DMS 273 (cell line): ENCODE measurements at regions not wholly inside any gene's neighbourhood (a gene's known extent, or its start where the extent isn't known, plus 50 kb on each side); places are given as distances from the start of the nearest gene placed in this dataset.

Source experiments
- DNase-seq: peaks from one replicate; lab custom pipeline; 2025; ENCODE audit not compliant: unreplicated experiment; lab: John Stamatoyannopoulos, UW

DNA sequence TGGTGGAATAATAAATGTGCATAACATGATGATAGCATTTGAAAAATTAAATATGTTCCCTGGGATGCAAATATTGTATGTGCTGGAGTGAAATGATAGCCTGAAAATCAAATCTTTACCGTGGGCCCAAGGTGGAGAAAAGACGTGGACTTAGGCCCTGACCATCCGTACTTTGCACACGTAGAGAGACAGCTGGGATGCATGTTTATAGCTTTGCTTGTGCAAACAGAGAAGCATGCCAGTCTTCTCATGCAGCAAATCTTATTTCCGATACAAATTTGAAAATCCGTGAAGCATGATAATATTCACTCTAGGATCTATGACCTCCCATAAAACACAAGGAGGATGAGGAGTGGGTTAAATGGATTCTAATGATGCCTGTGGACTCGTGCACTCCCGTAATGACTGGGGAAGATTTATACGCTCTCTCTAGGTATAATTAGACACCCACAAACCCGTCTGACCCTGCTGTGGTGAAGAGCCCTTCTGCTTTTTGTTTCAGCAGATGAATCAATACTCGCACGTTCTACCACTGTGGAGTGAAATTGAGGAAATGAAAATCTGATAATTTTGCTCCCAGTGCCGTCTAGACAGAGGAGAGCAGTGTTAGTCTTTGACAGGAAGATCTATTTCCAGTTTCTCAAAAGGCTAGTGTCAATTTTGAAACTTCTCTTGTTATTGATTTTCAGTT lies 810.3 kb upstream of the SALL3 start:
- DNase-seq = no peak

DNA sequence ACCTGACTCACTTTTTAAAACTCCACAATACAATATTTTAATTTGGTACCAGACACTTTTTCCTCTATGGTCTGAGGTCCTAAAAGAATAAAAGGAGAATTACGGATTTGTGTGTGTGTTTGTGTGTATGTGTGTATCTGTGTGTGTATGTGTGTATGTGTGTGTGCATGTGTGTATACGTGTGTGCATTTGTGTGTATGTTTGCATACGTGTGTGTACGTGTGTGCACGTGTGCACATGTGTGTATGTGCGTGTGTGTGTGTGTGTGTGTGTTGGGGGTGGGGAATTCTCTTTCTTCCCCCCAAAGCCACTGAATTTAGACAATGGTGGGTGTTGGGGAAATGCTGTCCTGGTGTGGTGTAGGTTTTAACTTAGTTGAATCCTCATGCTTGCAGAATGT lies 807.7 kb upstream of the SALL3 start:
- DNase-seq = no peak

DNA sequence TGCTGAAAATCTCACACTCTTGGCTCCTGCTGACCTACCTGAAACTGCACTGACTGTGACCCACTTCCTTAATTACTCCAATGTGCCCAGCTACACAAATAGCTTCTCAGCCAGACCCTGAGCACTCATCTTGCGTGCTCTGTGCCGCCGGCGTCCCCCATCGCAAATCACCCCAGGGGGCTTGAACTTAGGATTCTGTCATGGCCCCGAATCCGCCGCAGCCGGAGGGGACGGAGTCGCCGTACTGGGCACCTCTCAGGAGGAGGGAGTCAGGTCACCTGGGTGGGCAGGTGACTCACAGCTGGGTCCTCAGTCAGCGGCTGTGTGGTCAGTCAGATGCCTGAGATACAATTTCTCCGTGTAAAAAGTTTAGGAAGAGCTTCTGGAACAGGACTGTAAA lies 804.9 kb upstream of the SALL3 start:
- DNase-seq = no peak

DNA sequence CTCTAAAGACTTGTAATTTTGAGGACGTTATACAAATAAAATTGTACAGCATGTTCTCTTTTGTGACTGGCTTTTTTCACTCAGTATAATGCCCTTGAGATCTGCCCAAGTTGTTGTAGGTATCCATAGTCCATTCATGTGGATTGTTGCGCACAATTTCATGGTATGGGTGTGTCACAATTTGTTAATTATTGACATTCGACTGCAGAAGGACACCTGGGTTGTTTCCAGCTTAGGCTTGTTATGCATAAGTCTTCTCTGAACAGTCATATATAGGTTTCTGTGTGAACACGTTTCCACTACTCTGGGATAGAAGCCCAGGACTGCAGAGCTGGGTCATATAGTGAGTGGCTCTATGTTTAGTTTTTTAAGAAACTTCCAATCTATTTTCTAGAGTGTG lies 800.8 kb upstream of the SALL3 start:
- no peak for DNase-seq

DNA sequence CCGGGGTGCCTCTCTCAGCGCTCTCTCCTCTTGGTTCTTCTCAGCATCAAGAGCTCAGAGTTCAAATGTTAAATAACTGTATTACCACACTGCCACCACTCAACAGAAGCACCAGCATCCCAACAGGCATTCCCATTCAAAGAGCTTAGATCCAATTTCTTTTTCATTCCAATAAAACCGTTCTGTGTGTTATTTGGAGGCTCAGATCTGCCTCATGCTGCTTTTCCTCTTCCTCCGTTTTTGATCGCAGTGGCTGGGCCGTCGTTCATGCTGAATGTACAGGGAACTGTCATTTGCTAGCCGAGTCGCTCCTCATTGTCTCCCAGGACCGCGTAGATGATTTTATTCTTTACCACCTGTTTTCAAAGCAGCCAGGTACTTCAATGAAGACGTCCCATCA lies 798.9 kb upstream of the SALL3 start:
- no peak for DNase-seq

DNA sequence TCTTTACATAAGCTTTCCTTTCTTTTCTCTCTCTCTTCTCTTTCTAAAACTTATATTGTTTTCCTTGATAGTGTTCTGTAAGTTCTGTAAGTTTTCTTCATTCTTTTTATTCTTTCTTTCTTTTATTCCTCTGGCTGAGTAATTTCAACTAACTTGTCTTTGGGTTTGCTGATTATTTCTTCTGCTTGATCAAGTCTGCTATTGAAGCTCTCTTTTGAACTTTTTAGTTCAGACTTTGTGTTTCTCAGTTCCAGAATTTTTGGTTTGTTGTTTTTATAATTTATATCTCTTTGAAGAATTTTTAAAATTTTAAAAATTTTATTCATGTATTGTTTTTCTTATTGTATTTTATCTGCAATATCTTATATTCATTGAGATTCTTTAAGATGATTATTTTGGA lies 795.8 kb upstream of the SALL3 start:
- no peak for DNase-seq

DNA sequence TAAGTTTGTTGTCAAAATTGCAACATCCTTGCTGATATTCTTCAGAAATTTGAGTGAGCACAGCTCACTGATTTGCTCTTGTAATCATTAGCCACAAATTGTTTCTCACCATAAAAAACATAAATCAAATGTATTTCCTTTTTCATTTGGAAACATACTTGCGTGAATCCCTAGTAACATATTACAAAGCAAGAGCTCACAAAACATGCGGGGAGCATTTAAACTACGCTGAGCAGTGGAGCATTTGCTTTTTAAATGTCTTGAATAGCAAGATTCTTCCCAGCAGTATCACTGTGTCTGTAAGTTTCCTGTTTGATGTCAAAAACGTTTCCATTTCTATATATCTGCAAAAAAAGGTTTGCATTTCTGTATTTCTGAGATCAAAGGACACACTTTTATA lies 788.3 kb upstream of the SALL3 start:
- DNase-seq = no peak

DNA sequence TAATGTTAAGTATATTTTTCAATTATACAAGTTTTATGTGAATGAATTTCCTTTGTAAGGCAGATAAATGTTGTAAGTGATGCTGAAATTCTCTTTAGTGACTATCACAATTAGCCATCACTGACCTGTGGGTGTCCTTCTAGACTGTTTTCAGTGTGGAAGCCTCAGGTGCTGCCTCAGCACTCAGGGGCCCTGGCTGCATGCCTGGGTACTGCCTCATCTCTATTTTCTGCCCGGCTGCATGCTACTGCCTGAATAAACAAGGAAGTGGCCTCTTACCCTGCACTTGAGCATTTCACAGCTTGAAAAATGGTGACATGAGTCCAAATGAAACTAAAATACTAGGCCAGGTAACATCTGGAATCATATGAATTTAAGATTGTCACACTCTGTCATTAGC lies 787.6 kb upstream of the SALL3 start:
- no peak for DNase-seq

DNA sequence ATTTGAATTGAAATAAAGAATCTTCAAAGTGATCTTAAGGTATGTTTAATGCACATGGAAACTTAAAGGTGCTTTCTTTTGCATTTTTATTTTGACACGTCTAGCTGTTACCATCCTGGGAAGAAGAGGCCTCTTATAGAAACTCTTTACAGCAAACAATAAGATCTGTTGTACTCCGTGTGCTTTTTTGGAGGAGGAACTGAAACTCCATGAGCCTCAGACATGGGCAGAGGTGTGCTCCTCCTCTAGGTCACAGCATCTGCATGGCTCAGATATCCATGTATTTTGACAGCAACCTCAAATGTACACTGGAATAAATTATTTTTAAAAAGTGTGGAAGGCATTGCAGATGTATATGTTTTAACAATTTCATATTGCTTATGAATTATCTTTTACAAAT lies 783.3 kb upstream of the SALL3 start:
- DNase-seq = no peak

DNA sequence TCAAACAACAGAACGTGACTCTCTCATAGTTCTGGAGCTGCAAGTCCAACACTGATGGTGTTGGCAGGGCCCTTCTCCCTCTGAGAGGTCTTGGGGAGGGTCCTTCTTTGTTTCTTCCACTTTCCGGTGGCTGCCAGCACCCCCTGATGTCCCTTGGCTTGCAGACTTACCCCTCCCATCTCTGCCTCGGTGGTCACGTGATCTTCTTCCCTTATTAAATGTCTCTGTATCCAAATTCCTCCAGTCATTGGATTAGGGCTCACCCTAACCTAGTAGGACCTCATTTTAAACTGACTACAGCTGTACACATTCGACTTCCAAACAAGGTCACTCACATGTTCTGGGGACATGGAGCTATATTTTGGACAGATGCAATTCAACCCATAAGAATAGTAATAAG lies 780.6 kb upstream of the SALL3 start:
- DNase-seq = no peak

DNA sequence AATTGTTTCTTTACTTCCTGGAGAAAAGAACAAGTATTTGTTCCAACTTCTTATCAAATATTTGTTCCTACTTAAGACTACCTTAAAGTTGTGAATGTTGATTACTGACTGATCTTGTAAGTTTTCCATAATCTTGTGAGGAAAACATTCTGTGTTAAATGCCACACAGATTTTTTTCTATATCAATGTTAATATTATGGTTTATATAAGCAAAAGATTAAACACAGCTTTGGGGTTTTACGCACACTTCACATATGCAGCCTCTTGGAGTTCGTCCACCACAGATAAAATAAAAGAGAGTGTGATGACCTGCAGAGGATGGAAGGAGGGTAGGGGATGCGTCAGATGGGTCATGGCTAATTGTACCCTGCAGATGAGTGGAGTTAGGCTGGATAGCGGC lies 780.0 kb upstream of the SALL3 start:
- DNase-seq = no peak

DNA sequence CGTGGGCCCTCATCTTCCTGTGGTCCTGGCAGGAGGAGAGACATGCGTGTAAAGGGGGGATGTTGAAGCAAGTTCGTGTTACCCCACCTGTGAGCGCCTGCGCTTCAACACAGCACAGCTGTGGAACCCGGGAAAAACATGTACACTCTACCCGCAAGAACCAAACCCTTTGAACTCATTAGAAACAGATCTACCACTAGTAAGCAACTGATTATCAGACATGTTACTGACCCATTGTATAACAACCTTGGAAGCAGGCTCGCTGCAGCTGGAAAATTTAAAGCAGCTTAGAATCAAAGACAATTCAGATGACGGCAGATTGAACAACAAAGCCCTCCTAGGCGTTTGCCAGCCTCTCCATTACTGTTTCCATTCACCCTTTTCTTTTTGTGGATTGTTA lies 771.7 kb upstream of the SALL3 start:
- no peak for DNase-seq

DNA sequence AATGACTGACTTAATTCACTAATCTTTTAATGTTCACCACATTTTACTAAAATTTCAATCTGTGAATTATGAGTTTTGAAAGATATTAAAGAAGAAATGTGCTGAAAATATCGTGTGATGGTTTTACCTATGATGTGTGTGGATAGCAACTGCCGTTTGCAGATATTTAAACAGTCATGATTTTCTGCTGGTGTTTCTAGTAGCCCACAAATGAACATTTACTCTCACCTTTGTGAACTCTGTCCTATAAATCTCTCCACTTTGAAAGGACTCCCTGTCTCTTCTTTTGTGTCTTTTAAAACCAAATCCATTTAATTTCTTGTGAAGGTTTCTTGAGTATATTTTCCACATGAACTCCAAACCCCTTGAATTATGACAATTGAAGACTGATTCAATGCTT lies 771.2 kb upstream of the SALL3 start:
- DNase-seq = no peak

DNA sequence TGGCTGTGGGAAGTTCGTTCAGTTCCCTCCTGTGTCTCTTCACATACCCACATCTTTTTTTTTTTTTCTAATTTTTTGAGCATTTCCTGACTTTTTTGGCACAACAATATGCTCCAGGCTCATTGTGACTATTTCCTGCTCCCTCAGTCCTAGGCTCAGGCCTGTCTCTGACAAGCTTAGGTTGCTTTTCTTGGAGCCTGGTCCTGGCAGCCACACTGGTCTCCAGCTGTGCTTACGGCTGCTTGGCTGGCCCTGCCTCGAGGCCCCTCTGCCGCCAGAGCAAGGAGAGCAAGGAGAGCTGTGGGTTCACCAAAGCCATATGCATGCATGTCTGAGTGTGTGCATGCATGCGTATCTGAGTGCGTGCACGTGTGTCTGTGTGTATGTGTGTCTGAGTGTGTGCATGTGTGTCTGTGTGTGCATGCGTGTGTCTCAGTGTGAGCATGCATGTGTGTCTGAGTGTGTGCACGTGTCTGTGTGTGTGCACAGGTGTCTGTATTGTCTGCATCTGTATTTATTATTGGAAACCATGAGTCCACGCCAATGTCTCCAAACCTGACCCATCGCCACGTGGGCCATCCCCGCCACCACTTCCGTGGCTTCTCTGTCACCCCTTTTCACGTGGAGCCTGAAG lies 766.1 kb upstream of the SALL3 start:
- DNase-seq = no peak

DNA sequence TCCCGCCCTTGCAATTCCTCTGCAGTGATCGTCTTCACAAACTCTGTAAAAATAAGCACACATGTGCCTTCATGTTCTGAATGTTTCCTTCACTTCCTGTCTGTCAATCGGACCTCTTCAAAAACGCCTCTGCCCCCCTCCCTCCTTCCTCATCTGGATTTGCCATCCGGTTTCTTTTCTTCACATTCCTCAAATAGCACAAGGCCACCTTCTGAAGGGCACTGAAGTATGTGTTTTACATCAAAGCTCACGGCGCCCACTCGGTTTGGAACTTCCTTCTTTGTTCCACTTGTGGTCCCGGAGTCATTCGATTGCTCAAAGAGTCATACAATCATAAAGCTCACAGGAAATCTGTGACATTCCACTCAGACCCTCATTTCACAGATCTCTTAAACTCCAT lies 758.1 kb upstream of the SALL3 start:
- DNase-seq = no peak

DNA sequence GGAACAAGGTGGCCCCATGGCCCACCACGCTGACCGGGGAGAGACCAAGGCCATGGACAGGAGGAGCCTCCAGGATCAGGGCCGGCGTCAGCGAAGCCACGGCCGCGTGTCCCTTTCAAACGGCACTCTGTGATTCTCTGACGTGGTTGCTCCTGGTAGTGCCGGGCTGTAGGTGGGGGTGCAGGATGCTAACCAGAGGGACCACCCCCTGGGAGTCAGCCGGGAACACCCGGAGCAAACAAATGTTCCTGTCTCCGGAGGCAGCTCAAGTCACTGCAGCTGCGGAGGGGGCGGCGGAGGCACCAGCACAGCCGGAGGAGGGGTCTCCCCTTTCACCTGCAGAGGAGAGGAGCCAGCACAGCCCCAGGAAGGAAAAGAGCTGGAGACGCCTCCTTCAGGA lies 750.6 kb upstream of the SALL3 start:
- no peak for DNase-seq

DNA sequence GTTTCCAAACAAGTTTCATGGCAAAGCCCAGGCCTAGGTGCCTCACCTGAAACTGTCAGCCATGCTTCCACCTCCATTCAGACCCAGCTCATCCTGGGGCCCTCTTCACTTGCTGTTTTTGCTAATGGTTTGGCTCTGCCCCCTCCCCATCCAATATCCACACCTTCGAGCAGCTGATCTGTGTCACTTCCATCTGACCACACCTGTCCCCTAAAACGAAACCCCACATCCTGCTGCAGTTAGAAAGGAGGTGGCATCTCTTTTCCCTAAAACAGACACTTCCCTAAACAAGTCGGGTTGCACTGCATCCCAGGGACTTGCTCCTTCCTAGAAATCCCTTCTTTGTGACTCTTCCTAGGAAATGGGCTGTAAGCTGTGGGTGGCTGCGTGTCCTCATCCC lies 748.7 kb upstream of the SALL3 start:
- DNase-seq = no peak

DNA sequence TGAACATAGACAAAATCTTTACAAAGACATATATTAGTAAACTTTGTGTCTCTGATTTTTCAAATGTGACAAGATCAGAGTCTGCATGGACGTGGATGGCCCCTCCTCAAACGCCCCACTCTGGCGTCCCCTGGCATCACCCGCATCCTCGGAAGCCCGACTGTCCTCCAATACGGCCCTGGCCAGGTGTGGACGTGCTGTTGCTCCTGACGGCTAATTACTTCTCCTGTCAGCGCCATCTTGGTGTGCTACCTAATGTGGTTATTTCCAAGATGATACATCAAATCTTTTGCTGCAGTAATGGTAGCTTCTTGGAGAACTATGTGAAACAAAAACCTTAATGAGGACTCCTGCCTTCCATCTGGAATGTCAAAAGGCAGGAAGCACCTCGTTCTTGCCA lies 747.4 kb upstream of the SALL3 start:
- DNase-seq = no peak

DNA sequence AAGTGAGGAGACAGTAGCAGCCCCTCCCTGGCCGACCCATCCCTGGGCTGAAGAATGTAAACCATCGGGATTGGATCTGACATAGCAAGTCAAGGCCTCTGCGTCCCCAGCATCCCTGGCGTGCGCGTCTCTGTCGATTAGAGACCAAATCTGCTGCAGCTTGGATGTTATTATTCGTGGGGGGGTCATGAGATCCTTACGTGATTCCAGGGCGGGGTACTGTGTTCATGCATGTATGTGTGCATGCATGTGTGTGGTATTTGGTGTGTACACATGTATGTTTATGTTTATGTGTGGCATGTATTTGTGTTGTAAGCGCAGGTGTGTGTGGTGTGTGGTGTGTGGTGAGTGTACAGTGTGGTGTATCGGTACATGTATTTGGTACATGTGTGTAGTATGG lies 741.8 kb upstream of the SALL3 start:
- no peak for DNase-seq

DNA sequence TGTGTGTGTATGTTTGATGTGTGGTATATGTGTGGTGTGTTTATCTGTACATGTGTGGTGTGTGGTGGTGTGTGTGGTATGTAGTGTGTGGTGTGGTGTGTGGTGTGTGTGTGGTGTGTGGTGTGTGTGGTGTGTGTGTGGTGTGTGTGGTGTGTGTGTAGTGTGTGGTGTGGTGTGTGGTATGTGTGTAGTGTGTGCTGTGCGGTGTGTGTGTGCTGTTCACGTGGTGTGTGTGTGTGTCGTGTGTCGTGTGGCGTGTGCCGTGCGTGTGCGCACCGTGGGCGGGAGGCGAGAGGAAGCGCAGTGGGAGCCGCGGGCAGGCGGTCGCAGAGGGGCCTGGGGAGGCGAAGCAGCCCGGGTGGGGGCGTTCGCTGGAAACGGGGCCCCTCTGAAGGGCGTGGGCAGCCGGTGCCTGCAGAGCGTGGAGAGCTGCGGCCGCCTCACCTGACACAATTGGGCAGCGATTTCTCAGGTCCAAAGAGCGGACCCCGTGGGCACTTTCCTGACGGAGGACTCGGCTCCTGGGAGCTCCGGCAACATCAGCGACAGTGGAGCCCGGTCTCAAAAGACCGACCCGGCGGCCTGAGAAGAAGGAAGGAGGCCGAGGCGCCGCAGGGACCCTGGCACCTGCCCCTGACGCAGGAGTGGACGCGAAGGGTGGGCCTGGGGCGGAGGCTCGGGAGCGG lies 741.1 kb upstream of the SALL3 start:
- DNase-seq = no peak

DNA sequence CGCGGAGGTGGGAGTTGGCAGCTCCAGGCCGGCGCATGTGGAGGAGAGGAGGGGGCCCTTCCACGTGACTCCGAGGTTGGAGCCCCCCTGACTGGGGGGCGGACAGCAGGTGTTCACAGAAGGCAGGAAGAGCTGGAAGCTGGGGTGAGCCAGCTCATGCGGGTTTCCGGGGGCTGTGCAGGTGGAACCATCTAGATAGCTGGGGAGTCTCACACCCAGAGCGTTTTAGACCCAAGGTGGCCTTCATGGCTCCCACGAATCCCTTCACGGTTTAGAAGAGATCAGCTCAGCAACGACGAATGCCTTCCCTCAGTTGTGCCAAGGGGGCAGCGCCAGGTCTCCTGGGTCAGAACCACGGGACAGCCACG lies 740.5 kb upstream of the SALL3 start:
- DNase-seq = no peak

DNA sequence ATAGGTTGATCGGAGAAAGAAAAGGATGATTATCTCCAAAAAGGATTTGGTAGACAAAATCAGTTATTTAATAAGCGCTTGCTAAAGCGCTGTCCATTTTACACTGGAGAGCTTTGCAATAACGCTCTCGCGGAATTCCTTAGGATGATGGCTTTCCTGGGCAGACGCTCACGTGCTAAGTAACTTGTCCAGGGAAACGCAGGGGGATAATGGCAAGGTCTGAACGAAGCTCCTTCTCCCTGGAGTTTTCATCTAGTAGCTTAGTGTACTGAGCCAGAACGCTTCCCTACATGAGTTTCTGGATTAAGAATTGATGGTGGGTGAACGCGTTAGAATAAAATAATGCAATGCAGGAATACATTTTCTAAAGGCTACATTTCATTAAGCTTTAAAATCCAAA lies 739.5 kb upstream of the SALL3 start:
- DNase-seq = no peak
